Neural cell (in vitro differentiated cells): ENCODE measurements at regions not wholly inside any gene's neighbourhood (a gene's known extent, or its start where the extent isn't known, plus 50 kb on each side); places are given as distances from the start of the nearest gene placed in this dataset.

ENCODE experiments used
- H2AFZ ChIP-seq: fragments of 200-600, 300-800 bp; sonication (generic), shearing (Covaris generic); 2 replicates; pipeline ENCODE4 v1.6.0; 2014; ENCODE audit warnings: low read depth, mild to moderate bottlenecking, antibody characterized with exemption, low read length, moderate library complexity
- H3F3A ChIP-seq: fragments of 200-600 bp; shearing (Covaris generic); 2 replicates; pipeline ENCODE4 v1.6.1; 2016; ENCODE audit warnings: mild to moderate bottlenecking, moderate library complexity, mixed read lengths, antibody characterized with exemption, low read length; ENCODE audit not compliant: insufficient read depth, poor library complexity, severe bottlenecking
- H3K27ac ChIP-seq: fragments of 200-600, 300-800 bp; sonication (generic), shearing (Covaris generic); 2 replicates; pipeline ENCODE4 v1.5.1; 2014; ENCODE audit warnings: mild to moderate bottlenecking, low read length, moderate library complexity
- H3K27me3 ChIP-seq: fragments of 300-800, 200-600 bp; sonication (generic), shearing (Covaris generic); 2 replicates; pipeline ENCODE4 v1.6.0; 2014; ENCODE audit warnings: mild to moderate bottlenecking, low read depth, low read length, moderate library complexity; ENCODE audit not compliant: insufficient read depth
- H3K36me3 ChIP-seq: fragments of 300-800, 200-600 bp; sonication (generic), shearing (Covaris generic); 2 replicates; pipeline ENCODE4 v1.5.1; 2014; ENCODE audit warnings: mild to moderate bottlenecking, antibody characterized with exemption, low read length, moderate library complexity; ENCODE audit not compliant: insufficient read depth
- H3K4me2 ChIP-seq: fragments of 300-800, 200-600 bp; sonication (generic), shearing (Covaris generic); 2 replicates; pipeline ENCODE4 v1.6.0; 2014; ENCODE audit warnings: mild to moderate bottlenecking, low read length
- H3K4me3 ChIP-seq: fragments of 300-800, 200-600 bp; sonication (generic), shearing (Covaris generic); 2 replicates; pipeline ENCODE4 v1.5.1; 2014; ENCODE audit warnings: mild to moderate bottlenecking, low read length, moderate library complexity
- H3K79me2 ChIP-seq: fragments of 200-600 bp; shearing (Covaris generic); replicated peaks from 2 replicates; pipeline ENCODE4 v1.6.0; 2014; ENCODE audit warnings: mild to moderate bottlenecking, low read length, moderate library complexity; ENCODE audit not compliant: insufficient read depth
- H3K9ac ChIP-seq: fragments of 300-800, 200-600 bp; sonication (generic), shearing (Covaris generic); 2 replicates; pipeline ENCODE4 v1.6.1; 2016; ENCODE audit warnings: mild to moderate bottlenecking, low read length, mixed read lengths
- H3K9me2 ChIP-seq: fragments of 200-600 bp; shearing (Covaris generic); 2 replicates; pipeline ENCODE4 v1.6.1; 2016; ENCODE audit warnings: mild to moderate bottlenecking, low read length, mixed read lengths; ENCODE audit not compliant: insufficient read depth
- H3K9me3 ChIP-seq: fragments of 200-600, 300-800 bp; sonication (generic), shearing (Covaris generic); 2 replicates; pipeline ENCODE4 v1.6.1; 2016; ENCODE audit warnings: mild to moderate bottlenecking, mixed run types, low read length, moderate library complexity, mixed read lengths
- H4K20me1 ChIP-seq: fragments of 200-600 bp; shearing (Covaris generic); 2 replicates; pipeline ENCODE4 v1.6.1; 2016; ENCODE audit warnings: mild to moderate bottlenecking, mixed run types; ENCODE audit not compliant: insufficient read depth
- EZH2 ChIP-seq: fragments of 200-600, 300-800 bp; shearing (Covaris generic), sonication (generic); IDR thresholded peaks from 2 replicates; pipeline ENCODE4 v1.6.1; 2014; ENCODE audit warnings: antibody characterized with exemption, low read length, borderline replicate concordance, mild to moderate bottlenecking; ENCODE audit not compliant: insufficient read depth, poor library complexity, severe bottlenecking
- RAD21 ChIP-seq: fragments of 450-650 bp; conservative IDR thresholded peaks from 2 replicates; pipeline ENCODE4 v1.6.1; 2014; ENCODE audit warnings: antibody characterized with exemption, mild to moderate bottlenecking, moderate library complexity
- SMC3 ChIP-seq: fragments of 450-650 bp; conservative IDR thresholded peaks from 2 replicates; pipeline ENCODE4 v1.6.1; 2014; ENCODE audit warnings: antibody characterized with exemption, mild to moderate bottlenecking, moderate library complexity; ENCODE audit not compliant: poor library complexity
- TAF1 ChIP-seq: IDR thresholded peaks from 2 replicates; pipeline ENCODE4 v1.6.1; 2012; ENCODE audit warnings: low read depth
- TF ChIP-seq, protein P1 (sequence below): IDR thresholded peaks from 2 replicates; pipeline ENCODE4 v1.6.1; 2012; ENCODE audit warnings: borderline replicate concordance
- TF ChIP-seq, protein P2 (sequence below): fragments of 450-650 bp; IDR thresholded peaks from 2 replicates; pipeline ENCODE4 v1.5.1; 2014; ENCODE audit warnings: antibody characterized with exemption, mild to moderate bottlenecking, moderate library complexity; ENCODE audit not compliant: poor library complexity, severe bottlenecking

DNA sequence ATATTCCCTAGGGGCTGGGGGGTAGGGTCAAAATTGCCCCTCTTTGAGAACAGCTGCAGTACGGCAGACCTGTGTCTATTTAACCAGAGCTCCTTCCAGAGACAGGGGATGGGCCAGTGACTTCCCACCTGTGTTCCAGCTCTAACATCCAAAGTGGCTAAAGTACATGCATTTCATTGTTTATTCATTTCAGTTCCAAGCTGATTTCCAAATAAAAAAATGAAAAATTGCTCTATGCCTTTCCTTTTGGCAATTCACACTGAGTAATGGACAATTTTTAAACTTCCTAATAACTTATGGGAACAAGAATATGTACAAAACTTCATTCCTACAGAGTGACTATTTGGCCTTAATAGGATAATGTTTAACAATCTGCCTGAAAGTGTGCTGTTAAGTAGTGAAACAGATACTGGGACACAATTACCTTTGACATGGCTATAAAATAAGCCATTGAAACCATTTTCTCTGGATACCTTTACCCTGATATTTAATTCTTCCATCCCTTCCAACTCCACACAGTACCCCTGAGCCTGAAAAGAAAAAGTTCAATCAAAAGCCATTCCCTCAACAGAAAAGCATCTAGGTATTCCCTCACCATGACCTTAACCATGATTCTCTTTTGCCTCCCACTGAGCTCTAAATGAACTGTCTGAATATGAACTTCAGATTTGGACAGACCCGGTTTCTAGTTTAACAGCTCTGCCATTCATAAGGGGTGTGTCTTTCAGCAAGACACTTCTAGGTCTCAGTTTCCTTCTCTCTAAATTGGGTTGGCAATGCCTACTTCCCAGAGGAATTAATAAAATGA, 73.1 kb downstream of the RDH14 start:
- Histone ChIP-seq H2AFZ (no peak overlapping the region), H3K27me3 (no peaks in the 10 kb centered on the region), H3K9me3 (no peaks in the 10 kb centered on the region), H3K9ac (no peak overlapping the region), H4K20me1 (no peaks in the 10 kb centered on the region), H3K4me3 (no peak overlapping the region), H3K4me2 (no peak overlapping the region), H3F3A (no peaks in the 10 kb centered on the region), H3K27ac (no peak overlapping the region), H3K9me2 (no peaks in the 10 kb centered on the region), H3K79me2 (no peaks in the 10 kb centered on the region), H3K36me3 (no peaks in the 10 kb centered on the region)
- TF ChIP-seq TAF1: no peak
- no peak for TF ChIP-seq RAD21
- TF ChIP-seq, protein P1, sequence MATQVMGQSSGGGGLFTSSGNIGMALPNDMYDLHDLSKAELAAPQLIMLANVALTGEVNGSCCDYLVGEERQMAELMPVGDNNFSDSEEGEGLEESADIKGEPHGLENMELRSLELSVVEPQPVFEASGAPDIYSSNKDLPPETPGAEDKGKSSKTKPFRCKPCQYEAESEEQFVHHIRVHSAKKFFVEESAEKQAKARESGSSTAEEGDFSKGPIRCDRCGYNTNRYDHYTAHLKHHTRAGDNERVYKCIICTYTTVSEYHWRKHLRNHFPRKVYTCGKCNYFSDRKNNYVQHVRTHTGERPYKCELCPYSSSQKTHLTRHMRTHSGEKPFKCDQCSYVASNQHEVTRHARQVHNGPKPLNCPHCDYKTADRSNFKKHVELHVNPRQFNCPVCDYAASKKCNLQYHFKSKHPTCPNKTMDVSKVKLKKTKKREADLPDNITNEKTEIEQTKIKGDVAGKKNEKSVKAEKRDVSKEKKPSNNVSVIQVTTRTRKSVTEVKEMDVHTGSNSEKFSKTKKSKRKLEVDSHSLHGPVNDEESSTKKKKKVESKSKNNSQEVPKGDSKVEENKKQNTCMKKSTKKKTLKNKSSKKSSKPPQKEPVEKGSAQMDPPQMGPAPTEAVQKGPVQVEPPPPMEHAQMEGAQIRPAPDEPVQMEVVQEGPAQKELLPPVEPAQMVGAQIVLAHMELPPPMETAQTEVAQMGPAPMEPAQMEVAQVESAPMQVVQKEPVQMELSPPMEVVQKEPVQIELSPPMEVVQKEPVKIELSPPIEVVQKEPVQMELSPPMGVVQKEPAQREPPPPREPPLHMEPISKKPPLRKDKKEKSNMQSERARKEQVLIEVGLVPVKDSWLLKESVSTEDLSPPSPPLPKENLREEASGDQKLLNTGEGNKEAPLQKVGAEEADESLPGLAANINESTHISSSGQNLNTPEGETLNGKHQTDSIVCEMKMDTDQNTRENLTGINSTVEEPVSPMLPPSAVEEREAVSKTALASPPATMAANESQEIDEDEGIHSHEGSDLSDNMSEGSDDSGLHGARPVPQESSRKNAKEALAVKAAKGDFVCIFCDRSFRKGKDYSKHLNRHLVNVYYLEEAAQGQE: no peak
- TF ChIP-seq EZH2: no peak
- TF ChIP-seq SMC3: no peak
- TF ChIP-seq, protein P2, sequence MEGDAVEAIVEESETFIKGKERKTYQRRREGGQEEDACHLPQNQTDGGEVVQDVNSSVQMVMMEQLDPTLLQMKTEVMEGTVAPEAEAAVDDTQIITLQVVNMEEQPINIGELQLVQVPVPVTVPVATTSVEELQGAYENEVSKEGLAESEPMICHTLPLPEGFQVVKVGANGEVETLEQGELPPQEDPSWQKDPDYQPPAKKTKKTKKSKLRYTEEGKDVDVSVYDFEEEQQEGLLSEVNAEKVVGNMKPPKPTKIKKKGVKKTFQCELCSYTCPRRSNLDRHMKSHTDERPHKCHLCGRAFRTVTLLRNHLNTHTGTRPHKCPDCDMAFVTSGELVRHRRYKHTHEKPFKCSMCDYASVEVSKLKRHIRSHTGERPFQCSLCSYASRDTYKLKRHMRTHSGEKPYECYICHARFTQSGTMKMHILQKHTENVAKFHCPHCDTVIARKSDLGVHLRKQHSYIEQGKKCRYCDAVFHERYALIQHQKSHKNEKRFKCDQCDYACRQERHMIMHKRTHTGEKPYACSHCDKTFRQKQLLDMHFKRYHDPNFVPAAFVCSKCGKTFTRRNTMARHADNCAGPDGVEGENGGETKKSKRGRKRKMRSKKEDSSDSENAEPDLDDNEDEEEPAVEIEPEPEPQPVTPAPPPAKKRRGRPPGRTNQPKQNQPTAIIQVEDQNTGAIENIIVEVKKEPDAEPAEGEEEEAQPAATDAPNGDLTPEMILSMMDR: no peak

DNA sequence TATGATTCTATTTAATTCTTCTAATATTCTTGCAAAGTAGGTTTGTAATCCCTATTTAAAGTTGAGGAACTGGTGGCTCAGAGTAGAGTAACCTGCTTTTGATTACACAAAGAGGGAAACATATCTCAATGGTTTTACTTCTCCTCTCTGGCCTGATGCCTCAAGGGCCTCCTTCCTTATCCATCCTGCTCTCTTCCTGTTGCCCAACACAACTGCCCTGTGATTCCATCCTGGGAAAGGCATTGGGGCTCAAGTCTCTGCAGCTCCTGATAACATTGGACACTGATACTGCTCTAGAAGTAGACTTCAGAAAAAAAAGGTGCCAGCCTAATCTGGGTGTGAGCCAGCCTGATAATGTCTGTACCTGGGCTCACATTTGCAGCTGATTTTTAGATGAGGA, 75.8 kb downstream of the RDH14 start:
- no peak overlapping the region for H2AFZ ChIP-seq
- no peaks in the 10 kb centered on the region for H3K27me3 ChIP-seq
- no peak overlapping the region for H3K9ac ChIP-seq
- no peaks in the 10 kb centered on the region for H3K9me2 ChIP-seq
- H3F3A ChIP-seq: no peaks in the 10 kb centered on the region
- no peak overlapping the region for H3K4me3 ChIP-seq
- no peak overlapping the region for H3K4me2 ChIP-seq
- no peak overlapping the region for H3K27ac ChIP-seq
- no peaks in the 10 kb centered on the region for H4K20me1 ChIP-seq
- H3K79me2 ChIP-seq: no peaks in the 10 kb centered on the region
- H3K9me3 ChIP-seq: no peaks in the 10 kb centered on the region
- H3K36me3 ChIP-seq: no peaks in the 10 kb centered on the region
- TF ChIP-seq, protein P2: no peak
- TF ChIP-seq, protein P1: no peak
